GM21367 (cell line): ENCODE measurements at regions not wholly inside any gene's neighbourhood (a gene's known extent, or its start where the extent isn't known, plus 50 kb on each side); places are given as distances from the start of the nearest gene placed in this dataset.
"Not testable (repeated sequence)": the region's sequence is repeated elsewhere in the genome, so short reads cannot be mapped to it uniquely, and the experiment has no call there.

Experiments
- ATAC-seq: cut with Tn5 transposase; IDR thresholded peaks from one replicate; pipeline ENCODE4 v1.9.1; 2021; ENCODE audit not compliant: unreplicated experiment

- ATAC-seq = no peak
These were observed 186.7 kb downstream of the MAT2B start for GRCh38 chr5:163692091-163692490.

DNA sequence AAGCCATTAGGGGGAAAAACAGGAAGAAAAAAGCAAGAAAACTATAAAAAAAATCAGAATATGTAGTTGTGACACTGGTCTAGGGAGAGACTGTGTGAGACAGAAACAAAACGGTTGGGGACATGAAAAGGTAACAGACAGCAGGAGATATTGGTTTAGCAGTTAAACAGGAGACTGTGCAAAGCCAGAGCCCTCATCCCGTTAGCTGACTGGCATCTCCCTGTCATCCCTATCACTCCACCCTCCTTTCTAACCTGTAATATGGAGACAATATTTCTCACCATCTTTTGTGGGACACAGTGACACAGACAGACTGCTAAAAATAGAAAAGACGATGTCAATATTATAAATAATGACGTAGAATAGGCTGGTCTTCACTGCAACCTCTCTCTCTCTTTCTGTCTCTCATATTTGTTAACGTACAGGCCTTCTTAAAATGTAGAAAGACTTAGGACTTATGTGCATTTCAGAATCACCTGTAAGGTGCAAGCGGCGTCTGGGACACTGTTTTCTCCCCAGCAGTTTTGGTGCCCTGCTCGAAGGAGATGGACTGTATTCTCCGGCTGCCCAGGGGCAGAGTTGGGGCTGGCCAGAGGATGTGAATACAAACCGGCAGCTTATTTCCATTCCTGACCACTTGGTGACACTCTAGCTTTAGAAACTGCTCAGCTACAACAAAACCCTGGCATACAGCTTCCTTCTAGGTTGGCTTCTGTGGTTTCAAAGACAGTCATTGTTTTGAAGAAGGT, 190.6 kb downstream of the MAT2B start:
- peak; percentile 98 for ATAC-seq

GRCh38 chr5:163696579-163696887, 191.1 kb downstream of the MAT2B start:
- no peak for ATAC-seq

GRCh38 chr5:163706053-163706771, 200.8 kb downstream of the MAT2B start:
- ATAC-seq = no peak

DNA sequence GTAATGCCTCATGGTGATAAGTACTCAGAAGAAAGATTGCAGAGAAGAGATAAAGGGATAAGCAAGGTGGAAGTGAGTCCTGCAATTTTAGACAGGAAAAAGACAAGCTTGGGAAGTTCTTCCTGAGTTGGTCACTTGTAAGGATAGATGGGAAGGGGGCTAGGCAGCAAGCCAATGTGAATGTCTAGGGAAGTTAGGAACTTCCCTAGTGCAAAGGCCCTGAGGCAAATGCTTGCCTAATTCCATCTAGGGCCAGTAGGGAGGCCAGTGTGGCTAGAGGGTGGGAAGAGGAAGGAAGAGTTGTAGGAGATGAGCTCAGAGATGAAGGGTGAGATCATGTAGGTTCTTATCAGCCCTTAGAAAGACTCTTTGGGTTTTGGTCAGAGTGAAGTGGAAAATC, 206.6 kb downstream of the MAT2B start:
- no peak for ATAC-seq

GRCh38 chr5:163718272-163718671, 212.9 kb downstream of the MAT2B start:
- no peak for ATAC-seq

DNA sequence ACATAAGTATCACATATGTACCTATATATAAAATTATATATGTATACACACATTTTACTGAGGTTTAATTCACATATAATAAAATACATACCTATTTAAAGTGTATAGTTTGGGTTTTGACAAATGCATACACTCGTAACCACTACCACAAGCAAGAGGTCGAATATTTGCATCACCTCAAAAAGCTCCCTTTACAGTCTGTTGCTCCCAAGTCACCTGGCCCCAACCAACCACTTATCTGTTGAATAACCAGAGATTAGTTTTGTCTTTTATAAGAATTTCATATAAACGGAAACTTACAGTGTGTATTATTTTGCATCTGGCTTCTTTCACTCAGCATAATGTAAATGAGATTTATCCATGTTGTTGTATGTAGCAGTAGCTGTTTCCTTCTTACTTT, 218.9 kb downstream of the MAT2B start:
- no peak for ATAC-seq

DNA sequence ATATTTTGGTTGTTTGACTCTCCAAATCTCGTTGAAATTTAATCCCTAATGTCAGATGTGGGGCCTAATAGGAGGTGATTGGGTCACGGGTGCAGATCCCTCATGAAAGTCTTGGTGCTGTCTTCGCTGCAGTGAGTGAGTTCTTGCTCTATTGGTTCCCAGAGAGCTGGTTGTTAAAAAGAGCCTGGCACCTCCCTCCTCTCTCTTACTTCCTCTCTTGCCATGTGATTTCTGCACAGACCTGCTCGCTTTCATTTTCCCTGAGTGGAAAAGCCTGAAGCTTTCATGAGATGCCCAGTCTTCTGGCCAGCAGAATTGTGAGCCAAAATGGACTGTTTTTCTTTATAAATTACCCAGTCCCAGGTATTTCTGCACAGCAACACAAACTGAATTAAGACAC, 221.6 kb downstream of the MAT2B start:
- ATAC-seq = peak; percentile 95

DNA sequence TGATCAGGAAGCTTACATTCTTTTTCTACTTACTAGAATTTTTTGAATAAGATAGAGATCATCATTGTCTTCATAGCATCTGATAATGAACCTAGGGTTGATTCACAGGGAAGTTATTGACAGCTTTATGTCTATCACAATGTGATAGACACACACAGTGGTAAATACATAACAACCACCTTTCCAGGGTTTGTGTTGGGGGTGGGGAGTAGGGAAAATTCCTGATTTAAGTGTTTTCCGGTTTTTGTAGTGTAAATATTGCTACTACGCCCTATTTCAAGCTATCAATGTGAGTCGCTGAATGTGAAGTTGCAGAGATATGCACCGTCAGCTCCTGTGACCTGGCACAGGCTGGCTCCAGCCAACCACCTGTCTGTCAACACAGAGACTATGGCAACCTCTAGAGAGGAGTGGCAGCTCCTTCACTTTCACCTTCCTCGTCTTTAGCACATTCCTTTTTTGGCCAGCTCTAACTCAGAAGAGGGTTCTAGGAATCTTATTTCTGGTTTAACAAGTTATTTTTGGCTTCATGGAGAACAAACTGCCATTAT, 224.9 kb downstream of the MAT2B start:
- ATAC-seq = no peak

GRCh38 chr5:163731256-163731655, 225.8 kb downstream of the MAT2B start:
- ATAC-seq = no peak

DNA sequence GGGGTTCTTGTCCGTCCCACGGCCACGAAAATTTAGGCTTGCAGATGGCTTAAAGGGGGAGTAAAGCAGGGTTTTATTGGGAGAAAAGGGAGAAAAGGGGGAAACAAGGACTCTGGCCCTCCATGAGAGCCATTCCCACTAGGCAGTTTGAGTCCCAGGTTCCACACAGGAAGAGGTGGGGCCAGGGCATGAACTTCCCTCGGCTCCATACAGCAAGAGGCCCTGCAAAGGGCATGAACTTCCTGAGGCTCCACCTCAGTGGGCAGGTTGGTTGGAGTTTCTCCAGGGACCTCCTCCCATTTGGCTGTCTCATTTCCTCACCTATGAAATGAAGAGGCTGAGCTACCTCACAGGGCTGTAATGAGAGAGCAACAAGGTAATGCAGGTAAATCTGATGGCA, 229.7 kb downstream of the MAT2B start:
- ATAC-seq = no peak

GRCh38 chr5:163747586-163747985, 242.2 kb downstream of the MAT2B start:
- no peak for ATAC-seq

DNA sequence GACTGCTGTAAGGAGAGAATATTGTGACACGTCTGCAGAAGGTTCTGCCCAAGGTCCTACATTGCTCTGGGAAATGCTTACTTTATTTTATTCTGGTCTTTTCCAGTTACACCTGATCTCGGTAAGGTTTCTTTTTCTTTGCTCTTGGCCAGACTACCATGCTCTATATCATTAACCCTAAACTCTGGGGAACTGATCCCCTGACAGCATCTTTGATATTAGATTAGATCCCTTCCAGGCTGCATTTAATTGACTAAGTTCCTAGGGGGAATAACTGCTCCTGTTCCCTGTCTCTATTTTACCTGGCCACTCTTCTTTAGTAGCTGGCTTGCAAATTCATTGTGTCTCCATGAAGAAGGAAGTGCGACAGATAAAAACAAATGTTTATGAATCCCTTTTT, 243.5 kb downstream of the MAT2B start:
- ATAC-seq = no peak

GRCh38 chr5:163750415-163750814, 245.0 kb downstream of the MAT2B start:
- not testable (repeated sequence) for ATAC-seq

GRCh38 chr5:163755505-163755904, 250.1 kb downstream of the MAT2B start:
- no peak for ATAC-seq

GRCh38 chr5:163756170-163756569, 250.8 kb downstream of the MAT2B start:
- ATAC-seq = no peak

GRCh38 chr5:163757344-163757743, 251.9 kb downstream of the MAT2B start:
- ATAC-seq = no peak

DNA sequence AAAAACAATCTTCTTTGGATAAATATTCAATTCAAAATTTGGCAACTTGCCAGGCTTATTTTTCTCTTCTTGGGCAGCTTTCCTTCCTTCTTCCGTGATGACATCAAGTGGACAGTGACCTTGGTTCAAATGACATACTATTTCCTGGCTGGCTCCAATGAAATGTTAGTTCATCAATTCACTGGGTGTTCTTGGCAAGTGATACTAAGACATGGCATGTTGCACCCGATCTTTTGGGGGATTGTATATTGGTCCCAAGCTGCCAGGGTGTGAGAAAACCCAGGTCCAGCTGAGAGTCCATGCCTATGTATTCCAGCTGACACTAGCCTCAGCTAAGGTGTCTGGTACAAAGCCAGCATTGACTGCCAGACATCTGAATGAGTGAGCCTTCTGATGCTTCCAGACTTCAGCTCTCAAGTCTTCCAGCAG, 252.9 kb downstream of the MAT2B start:
- ATAC-seq = no peak

DNA sequence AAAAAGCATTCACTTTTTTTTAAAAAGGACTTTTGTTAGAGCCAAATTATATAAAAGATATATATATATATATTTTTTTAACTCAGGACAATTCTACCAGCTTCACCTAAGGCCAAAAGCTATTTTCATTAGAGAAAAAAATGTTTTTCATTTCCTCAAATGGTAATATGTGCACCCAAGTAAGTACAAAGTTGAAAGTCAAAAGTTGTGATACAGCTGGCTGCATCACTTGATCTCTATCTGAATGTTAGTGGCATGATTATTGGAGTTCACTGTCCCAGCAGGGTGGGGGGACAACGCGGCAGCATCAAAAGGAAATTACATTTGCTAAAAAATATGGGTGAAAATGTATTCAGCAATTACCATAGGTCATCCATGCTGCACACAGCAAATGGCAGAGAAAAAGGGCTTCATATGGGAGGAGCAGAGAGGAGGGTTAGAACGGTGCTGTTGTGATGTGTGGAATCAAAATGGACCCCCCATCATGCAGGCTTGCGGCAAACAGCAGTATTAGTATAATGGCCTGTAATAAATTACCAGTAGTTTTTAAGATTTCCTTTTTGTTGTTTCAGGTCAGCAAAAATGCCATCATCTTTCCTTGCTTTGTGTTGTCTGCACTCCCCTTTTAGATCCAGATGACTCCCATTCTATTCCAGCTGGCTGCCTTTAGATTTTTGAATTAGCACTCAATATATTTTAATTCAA, 253.7 kb downstream of the MAT2B start:
- ATAC-seq = no peak

GRCh38 chr5:163760498-163760897, 255.1 kb downstream of the MAT2B start:
- ATAC-seq = no peak

- ATAC-seq = no peak
These were observed 261.7 kb downstream of the MAT2B start for GRCh38 chr5:163766936-163767670.
